NCI-H1048 (cell line): ENCODE measurements at regions not wholly inside any gene's neighbourhood (a gene's known extent, or its start where the extent isn't known, plus 50 kb on each side); places are given as distances from the start of the nearest gene placed in this dataset.
"Not testable (repeated sequence)": the region's sequence is repeated elsewhere in the genome, so short reads cannot be mapped to it uniquely, and the experiment has no call there.

Experiments
- DNase-seq: peaks from one replicate; lab custom pipeline; 2025; lab: John Stamatoyannopoulos, UW

- DNase-seq, result no peak
These were observed 645.5 kb upstream of the NOVA1 start for GRCh38 chr14:27243365-27243764.

- no peak for DNase-seq
These were observed 648.1 kb upstream of the NOVA1 start for GRCh38 chr14:27245947-27246346.

GRCh38 chr14:27253966-27254365 lies 656.1 kb upstream of the NOVA1 start:
- no peak for DNase-seq

- DNase-seq, result no peak
These were observed 659.0 kb upstream of the NOVA1 start for GRCh38 chr14:27256805-27257204.

- DNase-seq, result no peak
These were observed 670.0 kb upstream of the NOVA1 start for GRCh38 chr14:27267876-27268275.

- no peak for DNase-seq
These were observed 672.9 kb upstream of the NOVA1 start for GRCh38 chr14:27270716-27271115.

GRCh38 chr14:27278341-27278740 lies 680.5 kb upstream of the NOVA1 start:
- DNase-seq, result no peak

GRCh38 chr14:27305441-27305945 lies 707.7 kb upstream of the NOVA1 start:
- DNase-seq, result no peak

- not testable (repeated sequence) for DNase-seq
These were observed 714.9 kb upstream of the NOVA1 start for GRCh38 chr14:27312730-27313129.

- no peak for DNase-seq
These were observed 716.4 kb upstream of the NOVA1 start for GRCh38 chr14:27314231-27314630.

- no peak for DNase-seq
These were observed 717.6 kb upstream of the NOVA1 start for GRCh38 chr14:27315477-27315876.

- no peak for DNase-seq
These were observed 718.1 kb upstream of the NOVA1 start for GRCh38 chr14:27315947-27316346.

- DNase-seq, result no peak
These were observed 721.1 kb upstream of the NOVA1 start for GRCh38 chr14:27318774-27319420.

- no peak for DNase-seq
These were observed 722.4 kb upstream of the NOVA1 start for GRCh38 chr14:27320261-27320660.

GRCh38 chr14:27327095-27327494 lies 729.3 kb upstream of the NOVA1 start:
- no peak for DNase-seq

- DNase-seq, result no peak
These were observed 740.2 kb upstream of the NOVA1 start for GRCh38 chr14:27338012-27338411.

GRCh38 chr14:27363036-27363435 lies 765.2 kb upstream of the NOVA1 start:
- not testable (repeated sequence) for DNase-seq

- no peak for DNase-seq
These were observed 768.8 kb upstream of the NOVA1 start for GRCh38 chr14:27366596-27366995.

GRCh38 chr14:27367345-27367744 lies 769.5 kb upstream of the NOVA1 start:
- DNase-seq, result no peak

GRCh38 chr14:27370074-27370473 lies 772.2 kb upstream of the NOVA1 start:
- no peak for DNase-seq

- no peak for DNase-seq
These were observed 772.9 kb upstream of the NOVA1 start for GRCh38 chr14:27370775-27371174.

- DNase-seq, result no peak
These were observed 773.4 kb upstream of the NOVA1 start for GRCh38 chr14:27371209-27371608.

GRCh38 chr14:27371868-27372267 lies 774.0 kb upstream of the NOVA1 start:
- DNase-seq, result no peak

GRCh38 chr14:27372771-27373170 lies 774.9 kb upstream of the NOVA1 start:
- DNase-seq, result no peak
